SIG-M5 treated with dmso at 0.1 percent for 504 hours (cell line): ENCODE measurements at regions not wholly inside any gene's neighbourhood (a gene's known extent, or its start where the extent isn't known, plus 50 kb on each side); places are given as distances from the start of the nearest gene placed in this dataset.

ENCODE experiments used
- DNase-seq: peaks from one replicate; lab custom pipeline; 2025; ENCODE audit not compliant: unreplicated experiment; lab: John Stamatoyannopoulos, UW

GRCh38 chr11:76298255-76298654 is 82.7 kb downstream of the THAP12 start:
- no peak for DNase-seq

- no peak for DNase-seq
Measured at GRCh38 chr11:76296731-76297542, 84.0 kb downstream of the THAP12 start.

DNA sequence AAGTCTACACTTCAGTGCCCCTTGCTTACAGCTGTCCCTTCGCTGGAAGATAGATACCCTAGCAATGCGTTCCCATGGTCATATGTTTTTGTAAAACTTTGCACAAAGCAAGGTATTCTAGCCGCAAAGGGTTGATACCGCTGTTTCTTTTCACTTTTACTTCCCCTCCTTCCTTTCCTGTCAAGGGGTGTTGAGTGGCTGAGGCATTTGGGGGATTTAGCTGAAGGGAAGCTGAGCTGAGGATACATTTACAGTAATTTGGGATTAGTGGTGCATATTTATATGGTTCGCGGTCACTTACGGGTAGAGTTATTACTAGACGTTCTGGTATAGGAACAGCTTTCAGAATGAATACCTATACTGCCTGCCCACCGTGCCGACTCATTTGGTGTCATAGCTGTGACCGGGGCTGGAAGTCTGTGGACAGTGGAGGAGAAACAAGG is 86.9 kb upstream of the WNT11 start:
- no peak for DNase-seq

GRCh38 chr11:76292583-76293188 is 86.4 kb upstream of the WNT11 start:
- no peak for DNase-seq

- no peak for DNase-seq
Measured at GRCh38 chr11:76291576-76292526, 85.5 kb upstream of the WNT11 start.

DNA sequence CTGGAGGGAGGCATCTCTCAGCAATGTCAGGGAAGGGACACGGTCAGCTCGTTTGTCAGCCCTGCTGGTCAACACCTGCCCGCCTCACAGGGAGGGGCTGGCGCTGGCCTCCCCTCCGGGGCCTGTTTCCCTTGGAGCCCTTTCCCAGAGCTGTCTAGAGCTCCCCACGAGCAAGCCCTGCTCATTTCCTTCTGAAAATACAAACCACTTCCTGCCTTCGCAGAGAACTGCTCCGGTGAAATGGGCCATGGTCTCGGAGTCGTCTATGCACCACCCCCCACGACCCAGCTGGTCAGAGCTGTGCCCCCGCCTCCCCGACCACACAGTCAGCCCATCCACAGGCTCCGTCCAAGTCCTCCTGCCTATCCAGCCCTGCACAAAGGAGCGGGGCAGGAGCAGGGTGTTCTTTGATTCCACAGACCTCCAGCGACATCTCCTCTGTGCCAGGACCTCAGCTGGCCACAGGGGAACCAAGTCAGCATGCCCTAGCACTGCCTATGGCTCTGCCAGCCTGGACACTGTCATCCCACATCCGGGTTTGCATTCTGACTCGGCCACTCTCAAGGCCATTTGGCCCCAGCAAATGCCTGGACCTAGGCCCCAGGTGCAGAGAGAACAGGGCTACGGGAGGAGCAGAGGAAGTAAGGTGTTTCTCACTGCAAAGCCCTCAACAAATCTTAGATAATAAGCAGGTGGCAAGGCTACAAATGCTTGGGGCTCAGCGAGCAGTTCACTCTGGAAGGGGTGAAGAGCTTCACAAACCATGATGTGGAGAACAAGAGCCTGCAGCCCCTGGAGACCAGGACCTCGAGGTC is 82.1 kb upstream of the WNT11 start:
- no peak for DNase-seq

- DNase-seq, result no peak
Measured at GRCh38 chr11:76287227-76287626, 80.9 kb upstream of the WNT11 start.

DNA sequence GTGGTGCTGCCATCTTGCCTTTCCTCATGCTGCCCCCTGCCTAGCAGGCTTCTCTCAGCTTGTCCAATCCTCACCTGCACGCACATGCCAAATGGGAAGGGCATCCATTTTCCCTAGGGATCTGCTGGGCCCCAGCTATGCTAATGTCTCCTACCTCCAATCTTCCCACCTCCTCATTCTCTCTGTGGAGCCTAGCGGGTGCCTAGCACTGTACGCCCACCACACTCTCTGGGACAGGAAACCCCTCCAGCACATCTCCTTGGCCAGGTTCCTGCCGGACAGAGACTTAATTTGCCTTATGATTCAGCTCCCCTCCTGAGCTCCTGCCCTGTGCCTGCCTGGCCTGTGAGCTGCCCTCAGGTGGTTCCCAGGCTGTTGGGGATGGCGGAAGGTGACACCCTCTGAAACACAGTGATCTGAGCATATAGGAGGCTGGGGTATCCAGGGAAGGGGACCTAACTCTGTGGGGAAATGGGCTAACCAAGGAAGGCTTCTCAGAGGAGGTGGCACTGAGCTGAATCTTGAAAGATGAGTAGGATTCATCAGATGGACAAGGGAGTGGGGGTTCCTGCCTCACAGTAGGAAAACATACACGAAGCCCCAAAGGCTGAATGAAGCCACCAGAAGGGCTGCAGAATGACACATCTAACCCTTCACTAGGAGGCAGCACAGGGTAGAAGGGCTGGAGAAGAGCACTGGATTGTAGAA is 79.2 kb upstream of the WNT11 start:
- no peak for DNase-seq

DNA sequence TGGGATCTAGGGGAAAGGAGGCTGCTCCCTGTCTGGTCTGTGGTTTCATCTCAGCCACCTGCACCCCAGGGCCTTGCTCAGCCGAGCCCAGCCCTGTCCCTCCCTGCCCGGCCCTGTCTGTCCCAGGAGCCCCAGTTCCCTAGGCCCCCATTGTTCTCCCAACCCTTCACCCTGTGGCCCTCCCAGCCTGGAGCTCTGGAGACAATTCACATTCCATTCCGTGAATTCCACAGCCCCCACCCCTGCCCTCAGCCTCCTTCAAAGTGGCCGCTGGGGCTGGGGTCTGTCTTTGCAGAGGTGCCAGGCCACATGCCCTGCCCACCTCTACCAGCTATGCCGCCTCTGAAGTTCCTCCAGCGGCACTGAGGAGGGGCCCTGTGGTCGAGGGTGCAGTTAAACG is 77.9 kb upstream of the WNT11 start:
- DNase-seq, result no peak

DNA sequence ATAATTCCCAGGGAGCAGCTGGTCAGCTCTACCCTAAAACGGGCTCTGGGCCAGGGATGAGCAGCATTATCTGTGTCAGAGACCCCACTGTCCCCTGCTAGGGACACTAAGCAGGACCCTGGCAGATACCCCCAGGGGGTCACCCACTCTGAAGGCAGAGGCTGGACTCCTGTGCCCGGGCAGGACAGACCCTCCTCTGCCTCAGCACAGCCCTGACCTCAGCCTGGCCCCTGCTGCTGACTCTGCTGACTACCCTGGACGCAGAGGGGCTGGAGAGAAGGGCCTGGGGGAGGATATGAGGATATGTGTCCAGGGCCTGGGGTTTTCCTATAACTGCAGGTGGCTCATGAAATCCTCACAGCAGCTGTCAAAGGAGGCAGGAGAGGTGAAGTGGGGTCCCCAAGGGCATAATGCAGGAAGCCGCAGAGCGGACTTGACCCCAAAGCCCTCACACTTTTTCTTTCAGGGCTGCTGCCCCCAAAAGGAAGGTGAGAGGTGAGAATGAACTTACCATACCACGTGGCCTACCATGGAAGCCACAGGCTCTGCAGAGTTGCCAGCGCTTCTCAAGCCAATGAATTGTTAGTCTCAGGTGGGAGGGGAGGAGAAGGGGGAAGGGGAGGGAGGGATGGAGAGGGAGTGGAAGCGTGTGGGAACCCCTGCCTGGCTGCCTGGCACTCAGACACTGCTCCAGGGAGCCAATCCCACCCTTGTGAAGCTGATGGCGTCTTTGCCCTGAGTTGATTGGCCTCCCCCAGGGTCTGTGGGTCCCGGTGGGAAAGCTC is 76.7 kb upstream of the WNT11 start:
- no peak for DNase-seq

- DNase-seq, result no peak
Measured at GRCh38 chr11:76282172-76282571, 75.9 kb upstream of the WNT11 start.

DNA sequence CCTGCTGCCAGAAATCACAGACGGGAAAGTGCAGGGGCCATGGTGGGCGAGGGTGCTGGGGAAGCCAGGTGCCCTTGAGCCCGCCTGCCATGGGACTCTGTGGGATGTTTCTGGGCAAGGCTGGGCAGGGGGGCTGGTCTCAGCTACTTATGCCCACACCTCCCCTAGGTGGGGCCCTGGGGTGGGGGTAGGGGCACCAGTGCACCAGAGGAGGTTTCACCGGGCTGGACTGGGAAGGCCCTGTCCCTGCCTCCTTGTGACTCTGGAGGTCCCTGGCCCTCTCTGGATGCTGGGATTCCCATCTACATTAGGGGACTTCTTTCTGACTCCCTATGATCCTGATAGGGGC is 75.2 kb upstream of the WNT11 start:
- DNase-seq, result no peak

DNA sequence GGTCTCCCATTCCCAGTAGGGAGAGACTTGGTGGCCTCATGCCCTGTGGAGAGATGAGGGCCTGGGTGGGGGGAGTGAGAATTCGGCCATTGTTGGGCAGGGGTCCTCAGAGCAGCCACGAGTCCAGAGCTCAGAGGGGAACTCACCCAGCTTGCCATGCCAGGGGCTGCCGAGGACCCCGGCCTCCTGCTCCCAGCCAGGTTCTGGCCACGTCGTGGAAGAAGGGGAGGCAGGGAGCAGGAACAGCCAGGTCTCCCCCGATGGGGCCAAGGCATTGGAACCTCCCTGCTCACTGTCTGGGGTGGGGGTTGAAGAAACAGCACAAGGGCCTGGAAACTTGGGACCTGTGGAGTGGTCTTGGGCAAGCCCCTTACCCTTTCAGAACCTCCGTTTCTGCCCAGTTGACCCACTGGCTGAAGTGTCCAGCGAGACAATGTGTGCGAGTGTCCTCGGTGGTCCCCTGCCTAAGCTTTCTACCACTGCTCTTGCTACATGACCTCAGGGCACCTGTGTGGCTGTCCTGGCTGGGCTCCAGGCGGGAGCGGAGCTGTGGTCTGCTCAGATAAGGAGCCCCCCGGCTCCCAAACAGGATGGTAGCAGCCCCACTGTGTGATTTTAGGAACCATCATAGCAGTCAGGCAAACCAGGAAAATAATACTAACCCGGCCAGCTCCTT is 74.7 kb upstream of the WNT11 start:
- DNase-seq, result no peak

- no peak for DNase-seq
Measured at GRCh38 chr11:76280151-76280881, 74.0 kb upstream of the WNT11 start.

DNA sequence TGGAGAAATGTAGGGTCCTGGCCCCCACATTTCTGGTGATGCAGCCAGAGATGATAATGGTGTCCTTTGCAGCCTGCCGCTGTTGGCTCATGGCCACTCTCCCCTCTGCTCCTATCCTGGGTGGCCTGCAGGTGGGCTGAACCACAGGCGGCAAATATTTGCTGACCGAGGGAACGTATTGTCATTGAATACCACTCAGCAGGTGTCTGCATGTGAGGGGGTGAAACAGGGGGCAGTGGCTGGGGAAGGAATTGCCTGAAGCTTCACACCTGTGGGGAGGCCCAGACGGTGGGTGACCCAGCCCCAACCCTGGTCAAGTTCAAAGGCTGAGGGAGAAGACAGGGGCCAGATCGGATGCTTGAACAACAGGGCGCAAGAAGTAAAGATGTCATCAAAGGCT is 73.3 kb upstream of the WNT11 start:
- DNase-seq, result no peak

GRCh38 chr11:76279038-76279437 is 72.7 kb upstream of the WNT11 start:
- DNase-seq, result no peak

GRCh38 chr11:76278526-76278925 is 72.2 kb upstream of the WNT11 start:
- no peak for DNase-seq
